ENCODE measurements at regions not wholly inside any gene's neighbourhood (a gene's known extent, or its start where the extent isn't known, plus 50 kb on each side); places are given as distances from the start of the nearest gene placed in this dataset.

DNA sequence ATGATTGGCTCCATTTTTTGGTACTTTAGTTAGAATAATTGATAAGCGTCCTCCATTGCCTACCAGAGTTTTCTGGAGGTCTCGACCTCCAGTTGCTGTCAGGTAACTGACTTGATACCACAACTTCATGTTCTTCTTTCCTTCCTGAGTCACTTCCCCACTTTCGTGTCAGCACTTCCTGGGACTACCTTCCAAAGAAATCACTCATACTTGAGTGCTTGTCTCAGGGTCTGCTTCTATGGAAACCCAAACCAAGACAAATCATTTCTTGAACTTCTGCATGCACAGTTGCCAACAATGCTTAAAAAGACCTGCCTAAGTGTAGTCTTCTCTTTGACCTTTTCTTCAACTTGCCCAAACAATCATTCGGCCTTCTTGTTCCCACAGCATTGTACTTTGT, 210.3 kb upstream of the ETAA1 start:
- TF ChIP-seq, protein P1, sequence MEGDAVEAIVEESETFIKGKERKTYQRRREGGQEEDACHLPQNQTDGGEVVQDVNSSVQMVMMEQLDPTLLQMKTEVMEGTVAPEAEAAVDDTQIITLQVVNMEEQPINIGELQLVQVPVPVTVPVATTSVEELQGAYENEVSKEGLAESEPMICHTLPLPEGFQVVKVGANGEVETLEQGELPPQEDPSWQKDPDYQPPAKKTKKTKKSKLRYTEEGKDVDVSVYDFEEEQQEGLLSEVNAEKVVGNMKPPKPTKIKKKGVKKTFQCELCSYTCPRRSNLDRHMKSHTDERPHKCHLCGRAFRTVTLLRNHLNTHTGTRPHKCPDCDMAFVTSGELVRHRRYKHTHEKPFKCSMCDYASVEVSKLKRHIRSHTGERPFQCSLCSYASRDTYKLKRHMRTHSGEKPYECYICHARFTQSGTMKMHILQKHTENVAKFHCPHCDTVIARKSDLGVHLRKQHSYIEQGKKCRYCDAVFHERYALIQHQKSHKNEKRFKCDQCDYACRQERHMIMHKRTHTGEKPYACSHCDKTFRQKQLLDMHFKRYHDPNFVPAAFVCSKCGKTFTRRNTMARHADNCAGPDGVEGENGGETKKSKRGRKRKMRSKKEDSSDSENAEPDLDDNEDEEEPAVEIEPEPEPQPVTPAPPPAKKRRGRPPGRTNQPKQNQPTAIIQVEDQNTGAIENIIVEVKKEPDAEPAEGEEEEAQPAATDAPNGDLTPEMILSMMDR (IDR thresholded peaks at IDR 0.05), result no peak
- TF ChIP-seq POLR2A (IDR thresholded peaks at IDR 0.05; ENCODE audit: low read depth) (no peak), POLR2AphosphoS5 (IDR thresholded peaks at IDR 0.05) (no peak)

Measured in esophagus muscularis mucosa (tissue), 3 donors.